OCI-LY7 (cell line): ENCODE measurements at regions not wholly inside any gene's neighbourhood (a gene's known extent, or its start where the extent isn't known, plus 50 kb on each side); places are given as distances from the start of the nearest gene placed in this dataset.

Experiments
- BruUV-seq: library from RNA; stranded (reverse); fragments of 400-500 nt; replicated peaks from 2 replicates; lab custom pipeline; 2021; lab: Mats Ljungman, UMichigan
- CTCF ChIA-PET: fragments of 300-600 bp; sonication (Branson Sonifier 250); formaldehyde crosslinking; loops from one replicate; lab custom pipeline; 2022; ENCODE audit warnings: antibody characterized with exemption; ENCODE audit not compliant: unreplicated experiment; lab: Charles Lee
- POLR2A ChIA-PET: fragments of 300-600 bp; sonication (Branson Sonifier 250); formaldehyde crosslinking; loops from one replicate; lab custom pipeline; 2022; ENCODE audit warnings: antibody characterized with exemption; lab: Charles Lee
- DNase-seq: peaks from one replicate; pipeline ENCODE4 v3.0.0-alpha.2; 2015; ENCODE audit warnings: low spot score
- H2AFZ ChIP-seq: fragments of 200-600 bp; sonication (generic), shearing (Covaris generic); 2 replicates; pipeline ENCODE4 v1.6.1; 2014; ENCODE audit warnings: mild to moderate bottlenecking, antibody characterized with exemption, low read length, moderate library complexity
- H3K27ac ChIP-seq: fragments of 200-600 bp; sonication (generic); 2 replicates; pipeline ENCODE4 v1.5.1; 2014; ENCODE audit warnings: mixed run types, low read depth, mild to moderate bottlenecking, moderate library complexity, low read length, inconsistent platforms; ENCODE audit not compliant: poor library complexity, severe bottlenecking
- H3K36me3 ChIP-seq: fragments of 200-600 bp; sonication (generic); 2 replicates; pipeline ENCODE4 v1.6.1; 2014; ENCODE audit warnings: mild to moderate bottlenecking, antibody characterized with exemption, low read length, moderate library complexity, mixed read lengths; ENCODE audit not compliant: insufficient read depth
- H3K4me1 ChIP-seq: fragments of 200-600 bp; sonication (generic); 2 replicates; pipeline ENCODE4 v1.5.1; 2014; ENCODE audit warnings: mild to moderate bottlenecking, low read length; ENCODE audit not compliant: insufficient read depth, poor library complexity, severe bottlenecking
- H3K4me2 ChIP-seq: fragments of 200-600 bp; sonication (generic); 2 replicates; pipeline ENCODE4 v1.6.1; 2014; ENCODE audit warnings: mild to moderate bottlenecking, low read length
- H3K4me3 ChIP-seq: fragments of 200-600 bp; sonication (generic); 2 replicates; pipeline ENCODE4 v1.5.1; 2014; ENCODE audit warnings: mild to moderate bottlenecking, low read depth, low read length; ENCODE audit not compliant: poor library complexity, severe bottlenecking
- H3K79me2 ChIP-seq: fragments of 200-600 bp; sonication (generic); 2 replicates; pipeline ENCODE4 v1.6.1; 2016; ENCODE audit warnings: low read depth, mild to moderate bottlenecking, low read length, moderate library complexity, mixed read lengths; ENCODE audit not compliant: insufficient read depth
- H3K9me2 ChIP-seq: fragments of 200-600 bp; sonication (generic); 2 replicates; pipeline ENCODE4 v1.6.1; 2016; ENCODE audit warnings: mild to moderate bottlenecking, low read length, mixed read lengths; ENCODE audit not compliant: insufficient read depth
- H3K9me3 ChIP-seq: fragments of 200-600 bp; sonication (generic); 2 replicates; pipeline ENCODE4 v1.6.1; 2014; ENCODE audit warnings: mild to moderate bottlenecking, mixed run types, low read length, mixed read lengths
- H4K20me1 ChIP-seq: fragments of 200-600 bp; sonication (generic); 2 replicates; pipeline ENCODE4 v1.6.1; 2014; ENCODE audit warnings: mild to moderate bottlenecking, antibody characterized with exemption, low read length, moderate library complexity, mixed read lengths; ENCODE audit not compliant: insufficient read depth
- CTCF ChIP-seq: fragments of 200-600 bp; sonication (generic); conservative IDR thresholded peaks from 2 replicates; pipeline ENCODE4 v1.5.1; 2014; ENCODE audit warnings: mild to moderate bottlenecking, antibody characterized with exemption, low read length, moderate library complexity, mixed read lengths
- EZH2phosphoT487 ChIP-seq: fragments of 200-600 bp; sonication (generic); IDR thresholded peaks from 2 replicates; pipeline ENCODE4 v1.6.1; 2018; ENCODE audit warnings: low read depth, borderline replicate concordance, mild to moderate bottlenecking, mixed run types, antibody characterized with exemption, low read length, moderate library complexity, mixed read lengths
- intact Hi-C: fragments of 100-400 bp; cut with micrococcal nuclease; formaldehyde crosslinking; loops from one replicate; pipeline ENCODE4 v1.10.0; 2022; ENCODE audit not compliant: unreplicated experiment

GRCh38 chr4:149933883-149934282, 118.2 kb upstream of the IQCM start:
- TF ChIP-seq CTCF (no peak), EZH2phosphoT487 (no peak)
- BruUV-seq = no TSS peak

GRCh38 chr4:149949381-149949780, 128.9 kb upstream of the DCLK2 start:
- Histone ChIP-seq H3K27ac (no peak overlapping the region), H3K4me1 (no peaks in the 10 kb centered on the region), H2AFZ (no peak overlapping the region), H3K9me3 (no peaks in the 10 kb centered on the region), H3K4me2 (no peak overlapping the region), H3K9me2 (no peaks in the 10 kb centered on the region), H3K79me2 (no peaks in the 10 kb centered on the region), H3K4me3 (no peak overlapping the region), H4K20me1 (no peaks in the 10 kb centered on the region), H3K36me3 (no peaks in the 10 kb centered on the region)
- ChIA-PET CTCF (no interaction called here), POLR2A (no interaction called here)
- DNase-seq = no peak
- TF ChIP-seq CTCF (no peak), EZH2phosphoT487 (no peak)
- no TSS peak for BruUV-seq
- intact Hi-C loops = no loop called here

More at GRCh38 chr4:149933883-149934282, 118.2 kb upstream of the IQCM start:
- CTCF ChIA-PET = no interaction called here
- Histone ChIP-seq H3K9me2 (no peaks in the 10 kb centered on the region), H4K20me1 (no peaks in the 10 kb centered on the region), H2AFZ (no peak overlapping the region), H3K27ac (no peak overlapping the region), H3K36me3 (no peaks in the 10 kb centered on the region), H3K4me3 (no peak overlapping the region), H3K4me2 (no peak overlapping the region), H3K9me3 (no peaks in the 10 kb centered on the region), H3K4me1 (no peaks in the 10 kb centered on the region), H3K79me2 (no peaks in the 10 kb centered on the region)
- intact Hi-C loops = no loop called here
- no peak for DNase-seq
- POLR2A ChIA-PET = no interaction called here

- no TSS peak for BruUV-seq
- H3K4me1 ChIP-seq = no peaks in the 10 kb centered on the region
- H2AFZ ChIP-seq = no peak overlapping the region
- H3K4me3 ChIP-seq = no peak overlapping the region
- ChIA-PET POLR2A (interaction anchor here (1.6 kb wide), 1 partner anchor 8 kb away, joined by 4 read pairs; no protein-coding TSS in a partner anchor), CTCF (no interaction called here)
- no peaks in the 10 kb centered on the region for H4K20me1 ChIP-seq
- no peak overlapping the region for H3K4me2 ChIP-seq
- DNase-seq = no peak
- no peak overlapping the region for H3K27ac ChIP-seq
- TF ChIP-seq EZH2phosphoT487 = no peak
- no peak for TF ChIP-seq CTCF
- no peaks in the 10 kb centered on the region for H3K9me2 ChIP-seq
- no peaks in the 10 kb centered on the region for H3K36me3 ChIP-seq
- no peaks in the 10 kb centered on the region for H3K9me3 ChIP-seq
- H3K79me2 ChIP-seq = no peaks in the 10 kb centered on the region
- intact Hi-C loops = no loop called here
Measured at GRCh38 chr4:149951152-149951900, 126.9 kb upstream of the DCLK2 start.
